Fibroblast of lung (primary cell): ENCODE measurements at regions not wholly inside any gene's neighbourhood (a gene's known extent, or its start where the extent isn't known, plus 50 kb on each side); places are given as distances from the start of the nearest gene placed in this dataset.
"Not testable (repeated sequence)": the region's sequence is repeated elsewhere in the genome, so short reads cannot be mapped to it uniquely, and the experiment has no call there.

Experiments used
- DNase-seq, 2 donors: peaks; one replicate each; pipeline versions ENCODE4 v3.0.0 to v3.0.0-alpha.2; 2010; ENCODE audit warnings: low read depth in 2 of 2
- H2AFZ ChIP-seq: 2 replicates; pipeline ENCODE4 v1.5.1; 2012; ENCODE audit warnings: low read length, control low read depth, inconsistent platforms
- H3K27ac ChIP-seq: 2 replicates; pipeline ENCODE4 v1.5.1; 2011; ENCODE audit warnings: low read length, control low read depth; ENCODE audit not compliant: insufficient read depth
- H3K27me3 ChIP-seq: 2 replicates; pipeline ENCODE4 v1.5.1; 2011; ENCODE audit warnings: mild to moderate bottlenecking, low read length; ENCODE audit not compliant: control insufficient read depth, insufficient read depth
- H3K36me3 ChIP-seq: 2 replicates; pipeline ENCODE4 v1.5.1; 2011; ENCODE audit warnings: low read length; ENCODE audit not compliant: control insufficient read depth, insufficient read depth
- H3K4me1 ChIP-seq: 2 replicates; pipeline ENCODE4 v1.5.1; 2011; ENCODE audit warnings: low read length; ENCODE audit not compliant: control insufficient read depth, insufficient read depth; ENCODE audit errors: extremely low read depth
- H3K4me2 ChIP-seq: 2 replicates; pipeline ENCODE4 v1.5.1; 2011; ENCODE audit warnings: low read length, control low read depth; ENCODE audit not compliant: insufficient read depth; ENCODE audit errors: extremely low read depth
- H3K4me3 ChIP-seq, 4 experiments: fragments of 200-600 bp in 1 of 4; sonication (generic) in 1 of 4; replicated peaks in 1 of 4; 2 replicates each; pipeline ENCODE4 v1.5.1; 2011 to 2016; ENCODE audit warnings: low read length in 4 of 4, low read depth in 3 of 4, mild to moderate bottlenecking in 3 of 4, control low read depth in 2 of 4, inconsistent platforms in 1 of 4, mixed read lengths in 1 of 4; ENCODE audit not compliant: insufficient read depth in 1 of 4; ENCODE audit errors: control extremely low read depth in 1 of 4
- H3K79me2 ChIP-seq: 2 replicates; pipeline ENCODE4 v1.5.1; 2012; ENCODE audit warnings: mild to moderate bottlenecking, low read length, inconsistent platforms; ENCODE audit not compliant: control insufficient read depth, insufficient read depth
- H3K9ac ChIP-seq: 2 replicates; pipeline ENCODE4 v1.5.1; 2011; ENCODE audit warnings: mild to moderate bottlenecking, low read length, control low read depth; ENCODE audit not compliant: insufficient read depth
- H3K9me3 ChIP-seq: 2 replicates; pipeline ENCODE4 v1.5.1; 2012; ENCODE audit warnings: low read depth, low read length; ENCODE audit not compliant: control insufficient read depth, insufficient read depth
- H4K20me1 ChIP-seq: 2 replicates; pipeline ENCODE4 v1.5.1; 2011; ENCODE audit warnings: low read length; ENCODE audit not compliant: control insufficient read depth, insufficient read depth; ENCODE audit errors: extremely low read depth
- CTCF ChIP-seq, 2 donors: IDR thresholded peaks in 1 of 2; conservative IDR thresholded peaks in 1 of 2; 1 replicate in 1 of 2; 2 replicates in 1 of 2; pipeline ENCODE4 v1.5.1; 2011 to 2012; ENCODE audit warnings: low read length in 2 of 2, control low read depth in 1 of 2, inconsistent platforms in 1 of 2, low read depth in 1 of 2, mild to moderate bottlenecking in 1 of 2
- EZH2 ChIP-seq: IDR thresholded peaks from 2 replicates; pipeline ENCODE4 v1.5.1; 2012; ENCODE audit warnings: low read length, control low read depth, mild to moderate bottlenecking; ENCODE audit errors: missing control alignments

- H3K27me3 ChIP-seq = no peaks in the 10 kb centered on the region
- H3K9ac ChIP-seq = no peak overlapping the region
- no peaks in the 10 kb centered on the region for H3K4me1 ChIP-seq
- no peaks in the 10 kb centered on the region for H3K9me3 ChIP-seq
- H2AFZ ChIP-seq = no peak overlapping the region
- no peak overlapping the region for H3K4me3 ChIP-seq
- H3K36me3 ChIP-seq = no peaks in the 10 kb centered on the region
- TF ChIP-seq EZH2 (no peak), CTCF (conservative IDR thresholded peaks at IDR 0.05 in 1 of 2, IDR thresholded peaks at IDR 0.05 in 1 of 2; ENCODE audit: low read depth in 1 of 2, low read length in 2 of 2) (no peak)
- H3K79me2 ChIP-seq = no peaks in the 10 kb centered on the region
- H3K27ac ChIP-seq = no peak overlapping the region
- no peaks in the 10 kb centered on the region for H4K20me1 ChIP-seq
- no peak overlapping the region for H3K4me2 ChIP-seq
- no peak for DNase-seq
These were observed 432.5 kb upstream of the TENM3 start for GRCh38 chr4:181810711-181811110.

DNA sequence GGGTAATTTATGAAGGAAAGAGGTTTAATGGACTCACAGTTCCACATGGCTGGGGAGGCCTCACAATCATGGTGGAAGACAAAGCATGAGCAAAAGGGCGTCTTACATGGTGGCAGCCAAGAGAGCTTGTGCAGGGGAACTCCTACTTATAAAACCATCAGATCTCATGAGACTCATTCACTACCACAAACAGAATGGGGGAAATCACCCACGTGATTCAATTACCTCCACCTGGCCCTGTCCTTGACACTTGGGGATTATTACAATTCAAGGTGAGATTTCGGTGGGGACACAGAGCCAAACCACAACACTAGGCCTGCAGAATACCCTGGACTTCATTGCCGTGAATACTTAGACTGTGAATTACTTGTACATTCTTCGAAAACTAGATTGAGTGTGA lies 431.7 kb upstream of the TENM3 start:
- DNase-seq, H3K4me1 ChIP-seq, H3K27me3 ChIP-seq, H3K27ac ChIP-seq, H3K4me3 ChIP-seq, H3K36me3 ChIP-seq, H3K4me2 ChIP-seq, H2AFZ ChIP-seq, H3K79me2 ChIP-seq, H3K9ac ChIP-seq, H3K9me3 ChIP-seq, H4K20me1 ChIP-seq: not testable (repeated sequence)

DNA sequence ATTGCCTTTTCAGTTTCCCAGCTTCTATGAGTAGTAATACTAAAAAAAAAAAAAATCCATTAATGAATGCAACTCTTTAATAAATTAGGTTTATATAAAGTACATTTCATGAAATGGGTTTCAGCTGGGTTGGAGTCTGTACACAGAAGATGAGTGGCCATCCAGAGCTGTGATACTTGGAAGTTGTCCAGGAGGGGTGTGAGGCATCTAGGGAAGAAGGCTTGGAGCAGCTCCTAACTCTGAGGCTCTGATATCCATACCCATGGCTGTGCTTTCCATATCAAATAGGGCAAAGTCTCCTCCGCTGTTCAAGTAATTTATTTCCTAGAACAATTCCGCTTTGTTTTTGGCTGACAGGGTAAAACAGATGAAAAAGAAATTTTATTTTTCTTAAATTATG lies 423.3 kb upstream of the TENM3 start:
- TF ChIP-seq CTCF (conservative IDR thresholded peaks at IDR 0.05 in 1 of 2, IDR thresholded peaks at IDR 0.05 in 1 of 2; ENCODE audit: low read depth in 1 of 2, low read length in 2 of 2) = no peak
- TF ChIP-seq EZH2 = no peak
- Histone ChIP-seq H4K20me1 (no peaks in the 10 kb centered on the region), H3K4me3 (no peak overlapping the region), H3K79me2 (no peaks in the 10 kb centered on the region), H3K4me1 (no peaks in the 10 kb centered on the region), H3K4me2 (no peak overlapping the region), H2AFZ (no peak overlapping the region), H3K27me3 (no peaks in the 10 kb centered on the region), H3K36me3 (no peaks in the 10 kb centered on the region), H3K9me3 (no peaks in the 10 kb centered on the region), H3K27ac (no peak overlapping the region), H3K9ac (no peak overlapping the region)
- peak; percentile 60 to 66 for DNase-seq

DNA sequence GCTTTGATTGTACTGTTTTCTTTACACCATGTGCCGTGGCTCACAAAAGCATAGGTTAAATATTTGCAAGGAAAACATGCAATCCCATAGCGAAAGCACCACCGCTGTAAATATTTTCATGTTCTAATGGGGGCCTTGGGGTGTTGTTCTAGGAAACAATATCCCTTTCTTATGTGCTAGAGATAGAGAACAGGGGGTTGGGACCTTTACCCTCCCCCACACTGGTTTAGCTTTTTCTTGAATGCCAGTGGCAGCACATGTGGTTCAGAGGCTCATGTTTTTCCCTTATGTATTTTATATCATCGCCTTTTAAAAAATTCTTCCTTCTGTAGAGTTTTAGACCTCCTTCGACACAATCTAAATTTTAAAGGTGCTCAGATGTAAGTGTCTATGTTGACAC lies 422.6 kb upstream of the TENM3 start:
- no peak overlapping the region for H2AFZ ChIP-seq
- no peak overlapping the region for H3K9ac ChIP-seq
- no peak overlapping the region for H3K27ac ChIP-seq
- no peak for DNase-seq
- no peaks in the 10 kb centered on the region for H3K79me2 ChIP-seq
- no peaks in the 10 kb centered on the region for H3K9me3 ChIP-seq
- H3K27me3 ChIP-seq = no peaks in the 10 kb centered on the region
- no peak overlapping the region for H3K4me2 ChIP-seq
- TF ChIP-seq CTCF (conservative IDR thresholded peaks at IDR 0.05 in 1 of 2, IDR thresholded peaks at IDR 0.05 in 1 of 2; ENCODE audit: low read depth in 1 of 2, low read length in 2 of 2) (no peak), EZH2 (no peak)
- no peaks in the 10 kb centered on the region for H3K36me3 ChIP-seq
- no peaks in the 10 kb centered on the region for H4K20me1 ChIP-seq
- H3K4me3 ChIP-seq = no peak overlapping the region
- no peaks in the 10 kb centered on the region for H3K4me1 ChIP-seq
